HL-60 (cell line): ENCODE measurements at regions not wholly inside any gene's neighbourhood (a gene's known extent, or its start where the extent isn't known, plus 50 kb on each side); places are given as distances from the start of the nearest gene placed in this dataset.
"Not testable (repeated sequence)": the region's sequence is repeated elsewhere in the genome, so short reads cannot be mapped to it uniquely, and the experiment has no call there.

Experiments used
- DNase-seq, 2 experiments: peaks; one replicate each; pipeline ENCODE4 v3.0.0-alpha.2; 2010 to 2020; ENCODE audit warnings: low read depth in 1 of 2, low spot score in 1 of 2
- H3K27ac ChIP-seq: fragments of 250-450 bp; sonication (Bioruptor Pico); replicated peaks from 2 replicates; pipeline ENCODE4 v1.5.1; 2020; ENCODE audit warnings: mild to moderate bottlenecking, moderate library complexity
- H3K27me3 ChIP-seq: fragments of 250-450 bp; sonication (Bioruptor Pico); 2 replicates; pipeline ENCODE4 v1.5.1; 2021; ENCODE audit warnings: mild to moderate bottlenecking, moderate library complexity; ENCODE audit not compliant: insufficient read depth, poor library complexity, severe bottlenecking
- H3K4me3 ChIP-seq: replicated peaks from 2 replicates; pipeline ENCODE4 v1.5.1; 2011; ENCODE audit warnings: mild to moderate bottlenecking, control low read depth, low read length; ENCODE audit not compliant: insufficient read depth

GRCh38 chr6:57708061-57708460 lies 390.6 kb downstream of the PRIM2 start:
- not testable (repeated sequence) for H3K27me3 ChIP-seq, DNase-seq, H3K27ac ChIP-seq, H3K4me3 ChIP-seq

- not testable (repeated sequence) for H3K4me3 ChIP-seq, H3K27me3 ChIP-seq, H3K27ac ChIP-seq, DNase-seq
Measured at GRCh38 chr6:57722546-57722945, 405.1 kb downstream of the PRIM2 start.

GRCh38 chr6:57723815-57724401 lies 406.5 kb downstream of the PRIM2 start:
- DNase-seq, H3K4me3 ChIP-seq, H3K27ac ChIP-seq, H3K27me3 ChIP-seq: not testable (repeated sequence)

- not testable (repeated sequence) for H3K27ac ChIP-seq, H3K4me3 ChIP-seq, DNase-seq, H3K27me3 ChIP-seq
Measured at GRCh38 chr6:57729407-57729806, 412.0 kb downstream of the PRIM2 start.

GRCh38 chr6:57730726-57731125 lies 413.3 kb downstream of the PRIM2 start:
- H3K27ac ChIP-seq, DNase-seq, H3K4me3 ChIP-seq, H3K27me3 ChIP-seq: not testable (repeated sequence)

GRCh38 chr6:57747716-57748115 lies 430.3 kb downstream of the PRIM2 start:
- H3K27ac ChIP-seq, H3K27me3 ChIP-seq, DNase-seq, H3K4me3 ChIP-seq: not testable (repeated sequence)

GRCh38 chr6:57759850-57760249 lies 442.4 kb downstream of the PRIM2 start:
- DNase-seq, H3K27me3 ChIP-seq, H3K27ac ChIP-seq, H3K4me3 ChIP-seq: not testable (repeated sequence)

GRCh38 chr6:57792720-57793397 lies 475.4 kb downstream of the PRIM2 start:
- H3K4me3 ChIP-seq, H3K27me3 ChIP-seq, DNase-seq, H3K27ac ChIP-seq: not testable (repeated sequence)

- not testable (repeated sequence) for DNase-seq, H3K27ac ChIP-seq, H3K27me3 ChIP-seq, H3K4me3 ChIP-seq
Measured at GRCh38 chr6:57793398-57793762, 475.9 kb downstream of the PRIM2 start.

- H3K27me3 ChIP-seq, H3K27ac ChIP-seq, DNase-seq, H3K4me3 ChIP-seq: not testable (repeated sequence)
Measured at GRCh38 chr6:57799703-57800479, 482.5 kb downstream of the PRIM2 start.

GRCh38 chr6:57808581-57808980 lies 491.2 kb downstream of the PRIM2 start:
- DNase-seq, H3K4me3 ChIP-seq, H3K27ac ChIP-seq, H3K27me3 ChIP-seq: not testable (repeated sequence)

- H3K4me3 ChIP-seq, DNase-seq, H3K27ac ChIP-seq, H3K27me3 ChIP-seq: not testable (repeated sequence)
Measured at GRCh38 chr6:57809454-57809853, 492.0 kb downstream of the PRIM2 start.

- not testable (repeated sequence) for H3K27me3 ChIP-seq, H3K4me3 ChIP-seq
Measured at GRCh38 chr6:57813271-57814075, 496.0 kb downstream of the PRIM2 start.

GRCh38 chr6:57815826-57816225 lies 498.4 kb downstream of the PRIM2 start:
- H3K27me3 ChIP-seq, H3K27ac ChIP-seq, DNase-seq, H3K4me3 ChIP-seq: not testable (repeated sequence)

More at GRCh38 chr6:57813271-57814075, 496.0 kb downstream of the PRIM2 start:
- not testable (repeated sequence) for H3K27ac ChIP-seq, DNase-seq
